ENCODE measurements at regions not wholly inside any gene's neighbourhood (a gene's known extent, or its start where the extent isn't known, plus 50 kb on each side); places are given as distances from the start of the nearest gene placed in this dataset.

DNA sequence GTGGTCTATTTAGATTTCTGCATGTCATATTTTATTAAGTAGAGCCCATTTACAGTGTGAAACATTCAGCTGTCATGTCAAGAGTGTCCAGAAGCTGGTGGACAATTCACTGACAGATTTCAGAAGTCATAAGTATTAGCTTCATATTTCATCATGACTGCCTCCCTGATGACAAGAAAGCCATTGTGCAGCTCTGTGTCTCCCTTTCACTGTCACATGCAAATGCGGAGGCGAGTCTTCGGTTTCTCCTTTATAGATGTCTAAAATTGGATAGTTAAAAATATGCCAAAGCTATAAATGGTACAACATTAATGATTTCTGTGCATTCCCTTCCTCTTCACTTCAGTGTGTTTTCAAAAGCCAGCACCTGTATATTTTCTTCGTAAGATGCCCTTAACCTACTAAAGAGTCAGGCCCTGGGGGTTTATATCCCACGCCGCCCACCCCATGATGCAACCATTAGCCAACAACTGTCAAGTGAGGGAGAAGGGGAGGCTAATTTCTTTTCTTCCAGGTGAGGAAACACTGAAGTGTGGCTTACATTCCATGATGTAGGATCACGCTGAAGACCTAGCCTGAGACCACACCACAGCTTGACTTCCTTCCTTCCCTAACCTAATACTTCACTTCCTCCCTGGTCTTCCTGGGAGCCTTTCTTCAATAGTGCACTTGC, 99.6 kb upstream of the DDX18 start:
- no peak for ATAC-seq (ENCODE audit: low read depth)
- Mint-ChIP-seq H3K27me3 (peaks cover 5% of the 10 kb centered on the region), H3K9me3 (no peaks in the 10 kb centered on the region), H3K36me3 (no peaks in the 10 kb centered on the region), H3K4me3 (no peak overlapping the region), H3K27ac (no peak overlapping the region), H3K4me1 (peaks cover 2% of the 10 kb centered on the region)
- POLR2A ChIA-PET = no interaction called here
- no peak for DNase-seq

DNA sequence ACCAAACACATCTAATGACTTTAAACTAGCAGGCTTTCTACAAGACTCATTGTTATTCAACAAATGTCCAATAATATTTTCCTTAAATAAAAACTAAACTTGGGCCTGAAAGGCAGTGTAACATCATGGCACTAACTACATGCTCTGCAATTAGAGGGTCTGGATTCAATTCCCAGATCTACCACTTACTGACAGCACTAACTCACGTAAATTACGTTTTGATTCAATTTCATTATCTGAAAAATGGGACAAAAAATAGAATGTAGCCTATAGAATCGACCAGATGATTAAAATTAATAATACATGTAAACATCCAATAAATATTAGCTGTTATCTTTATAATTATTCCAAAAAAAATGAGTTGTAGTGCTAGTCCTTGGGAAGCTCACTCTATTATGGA, 98.0 kb upstream of the DDX18 start:
- H3K27me3 Mint-ChIP-seq = peaks cover 10% of the 10 kb centered on the region
- no peaks in the 10 kb centered on the region for H3K36me3 Mint-ChIP-seq
- no peak overlapping the region for H3K4me3 Mint-ChIP-seq
- H3K9me3 Mint-ChIP-seq = no peaks in the 10 kb centered on the region
- H3K4me1 Mint-ChIP-seq = peaks cover 2% of the 10 kb centered on the region
- no peak for DNase-seq
- no peak for ATAC-seq (ENCODE audit: low read depth)
- no peak overlapping the region for H3K27ac Mint-ChIP-seq
- POLR2A ChIA-PET = no interaction called here

DNA sequence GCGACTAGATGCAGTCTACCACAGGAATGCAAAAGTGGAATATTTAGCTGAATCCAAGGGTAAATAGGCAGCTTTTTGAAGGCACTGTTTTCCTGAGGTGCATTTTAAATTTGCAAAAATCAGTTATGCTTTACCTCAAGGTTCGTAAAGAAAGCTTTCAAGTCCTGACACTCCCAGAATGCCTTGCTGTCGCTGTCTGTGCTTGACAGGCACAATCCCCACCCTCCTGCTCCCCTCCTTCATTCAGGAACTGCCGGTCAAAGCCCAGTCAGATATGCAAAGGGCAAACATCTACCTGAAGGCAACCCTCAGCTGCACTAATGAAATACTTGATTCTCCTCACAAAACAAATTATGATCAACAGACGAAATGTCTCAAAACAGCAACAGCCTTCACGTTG, 97.4 kb upstream of the DDX18 start:
- no peak overlapping the region for H3K4me3 Mint-ChIP-seq
- H3K36me3 Mint-ChIP-seq = no peaks in the 10 kb centered on the region
- POLR2A ChIA-PET = no interaction called here
- DNase-seq (no peak), ATAC-seq (ENCODE audit: low read depth) (no peak)
- no peaks in the 10 kb centered on the region for H3K9me3 Mint-ChIP-seq
- no peak overlapping the region for H3K27ac Mint-ChIP-seq
- H3K4me1 Mint-ChIP-seq = peaks cover 4% of the 10 kb centered on the region
- H3K27me3 Mint-ChIP-seq = peaks cover 12% of the 10 kb centered on the region

DNA sequence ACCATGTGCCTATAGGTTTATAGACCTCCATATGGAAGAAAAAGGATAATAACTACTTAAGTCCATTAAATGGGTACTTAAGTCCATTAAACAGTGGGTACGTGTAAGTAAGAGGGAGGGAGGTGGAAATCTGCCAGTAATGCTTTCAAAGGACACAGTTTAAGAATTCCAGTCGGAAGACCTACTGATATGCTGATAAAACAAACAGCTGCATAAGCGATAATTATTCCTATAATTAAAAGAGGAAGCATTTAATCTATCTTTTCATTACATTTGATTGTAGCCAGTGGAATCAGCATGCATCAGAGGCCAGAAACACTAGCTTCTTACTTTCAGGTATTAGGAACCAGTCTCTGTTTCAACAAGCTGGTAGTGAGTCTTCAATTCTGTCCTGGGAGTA, 96.4 kb upstream of the DDX18 start:
- peaks cover 11% of the 10 kb centered on the region for H3K4me1 Mint-ChIP-seq
- no peak overlapping the region for H3K4me3 Mint-ChIP-seq

DNA sequence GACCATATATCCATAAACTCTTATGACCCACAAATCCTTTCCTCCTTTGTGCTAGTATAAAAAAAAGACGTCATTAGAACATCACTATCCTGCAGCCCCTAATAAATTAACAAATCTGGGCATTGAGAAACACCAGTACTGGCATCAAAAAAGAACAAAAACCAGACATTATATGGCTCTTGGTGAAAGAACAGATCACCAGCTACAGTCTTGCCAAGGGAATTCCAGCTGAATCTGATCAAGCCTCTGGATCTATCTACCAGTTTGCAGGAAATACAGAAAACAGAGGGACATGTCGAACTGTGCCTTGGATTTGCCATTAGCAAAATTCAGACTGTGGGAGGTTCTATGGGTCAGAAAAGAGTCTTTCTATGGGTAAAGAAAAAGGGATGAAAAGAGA, 93.7 kb upstream of the DDX18 start:
- Mint-ChIP-seq H3K4me1 (peaks cover 11% of the 10 kb centered on the region), H3K9me3 (no peaks in the 10 kb centered on the region), H3K4me3 (no peak overlapping the region), H3K27me3 (peaks cover 12% of the 10 kb centered on the region), H3K27ac (no peak overlapping the region), H3K36me3 (no peaks in the 10 kb centered on the region)
- POLR2A ChIA-PET = no interaction called here
- ATAC-seq (ENCODE audit: low read depth) (no peak), DNase-seq (no peak)

More for the DNA sequence above, 96.4 kb upstream of the DDX18 start:
- Mint-ChIP-seq H3K27me3 (peaks cover 12% of the 10 kb centered on the region), H3K9me3 (no peaks in the 10 kb centered on the region), H3K27ac (no peak overlapping the region), H3K36me3 (no peaks in the 10 kb centered on the region)
- POLR2A ChIA-PET = no interaction called here
- DNase-seq (no peak), ATAC-seq (ENCODE audit: low read depth) (no peak)

DNA sequence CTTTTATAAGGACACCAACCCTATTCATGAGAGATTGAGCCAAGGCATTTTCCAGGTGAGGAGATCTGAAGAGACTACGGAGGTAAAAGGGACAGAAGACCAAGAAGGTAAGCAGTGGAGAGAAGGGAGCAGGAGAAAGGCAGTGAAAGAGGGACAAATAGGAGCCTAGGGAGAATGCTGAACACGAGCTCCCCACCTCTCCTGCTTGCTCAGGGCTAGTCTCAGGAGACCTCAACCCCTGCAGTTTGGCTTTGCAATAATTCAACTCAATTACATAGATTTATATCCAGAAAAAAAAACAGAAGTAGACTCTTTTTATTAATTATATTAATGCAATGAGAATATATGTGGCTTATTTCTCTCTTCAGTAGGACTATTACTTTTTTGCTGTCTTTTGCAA, 91.0 kb upstream of the DDX18 start:
- H3K36me3 Mint-ChIP-seq = no peaks in the 10 kb centered on the region
- ATAC-seq (ENCODE audit: low read depth) (no peak), DNase-seq (no peak)
- H3K27ac Mint-ChIP-seq = no peak overlapping the region
- H3K27me3 Mint-ChIP-seq = peaks cover 15% of the 10 kb centered on the region
- H3K4me3 Mint-ChIP-seq = no peak overlapping the region
- POLR2A ChIA-PET = no interaction called here
- peaks cover 11% of the 10 kb centered on the region for H3K4me1 Mint-ChIP-seq
- H3K9me3 Mint-ChIP-seq = no peaks in the 10 kb centered on the region

DNA sequence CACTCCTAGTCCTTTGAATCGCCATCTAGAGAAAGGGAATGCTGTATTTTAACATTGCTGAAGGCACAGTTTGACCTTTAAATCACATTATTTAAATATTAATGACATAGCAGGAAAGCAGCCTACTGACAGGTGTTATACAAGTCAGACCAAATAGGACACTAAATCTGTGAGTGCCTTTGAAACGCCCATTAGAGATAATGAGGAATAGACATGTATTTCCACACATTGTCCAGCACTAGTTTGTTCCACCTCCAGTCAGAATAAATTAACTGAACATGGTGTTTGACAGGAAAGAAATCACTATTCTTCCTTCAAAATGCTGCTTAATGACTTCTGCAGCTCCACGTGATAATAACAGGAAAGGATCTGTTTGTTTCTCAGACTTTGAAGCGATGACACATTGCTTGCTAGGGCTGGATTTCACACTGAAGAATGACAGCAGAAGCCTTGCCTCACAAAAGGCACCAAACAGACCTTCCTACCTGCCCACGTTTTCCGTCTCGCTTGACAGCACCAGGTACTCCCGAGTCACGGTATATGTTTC, 90.5 kb upstream of the DDX18 start:
- Mint-ChIP-seq H3K36me3 (no peaks in the 10 kb centered on the region), H3K4me1 (peaks cover 9% of the 10 kb centered on the region), H3K9me3 (no peaks in the 10 kb centered on the region), H3K27ac (no peak overlapping the region), H3K27me3 (peaks cover 12% of the 10 kb centered on the region), H3K4me3 (no peak overlapping the region)
- no peak for DNase-seq
- no peak for ATAC-seq (ENCODE audit: low read depth)
- POLR2A ChIA-PET = no interaction called here

DNA sequence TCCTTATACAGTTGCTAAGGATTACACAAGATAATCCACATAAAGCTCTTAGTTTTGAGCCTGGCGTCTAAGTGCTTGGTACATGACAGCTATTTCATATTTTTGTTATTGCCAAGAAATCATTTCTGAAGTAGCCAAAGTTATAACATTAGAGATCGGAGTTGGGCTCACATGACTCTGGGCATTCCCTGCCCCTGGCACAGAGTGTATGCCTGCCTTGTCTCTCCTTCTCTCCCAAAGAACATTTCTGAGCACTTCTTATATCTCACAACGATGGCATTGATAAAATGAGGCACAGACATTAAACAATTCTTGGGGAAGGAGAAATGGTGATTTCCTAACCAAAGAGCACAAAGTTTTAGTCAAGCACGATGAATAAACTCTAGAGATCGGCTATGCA, 87.7 kb upstream of the DDX18 start:
- H3K9me3 Mint-ChIP-seq = no peaks in the 10 kb centered on the region
- DNase-seq = no peak
- POLR2A ChIA-PET = no interaction called here

DNA sequence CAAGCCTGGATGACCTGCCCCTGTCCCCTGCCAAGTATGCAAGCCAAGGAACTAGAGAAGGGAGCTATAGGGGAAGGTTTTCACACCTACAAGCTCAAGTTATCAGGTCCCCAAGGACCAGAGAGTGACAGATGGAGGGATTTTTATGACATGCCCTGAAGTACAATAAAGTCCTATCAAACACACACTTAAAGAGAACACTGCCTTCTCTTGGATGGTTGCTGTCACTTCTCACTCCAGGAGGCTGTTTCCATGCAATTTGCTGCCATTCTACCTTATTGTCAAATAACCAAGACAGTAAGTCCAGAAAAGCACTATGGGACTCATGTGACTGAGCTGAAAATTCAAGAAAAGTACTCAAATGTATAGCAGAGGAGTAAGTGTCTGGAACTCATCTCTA, 76.6 kb upstream of the DDX18 start:
- no peaks in the 10 kb centered on the region for H3K4me1 Mint-ChIP-seq
- ATAC-seq (ENCODE audit: low read depth) (no peak), DNase-seq (no peak)
- no peaks in the 10 kb centered on the region for H3K36me3 Mint-ChIP-seq
- no peaks in the 10 kb centered on the region for H3K27me3 Mint-ChIP-seq
- POLR2A ChIA-PET = no interaction called here
- no peak overlapping the region for H3K27ac Mint-ChIP-seq
- H3K9me3 Mint-ChIP-seq = no peaks in the 10 kb centered on the region
- H3K4me3 Mint-ChIP-seq = no peak overlapping the region

More for the DNA sequence above, 87.7 kb upstream of the DDX18 start:
- no peaks in the 10 kb centered on the region for H3K36me3 Mint-ChIP-seq
- ATAC-seq (ENCODE audit: low read depth) = no peak
- H3K4me3 Mint-ChIP-seq = no peak overlapping the region
- peaks cover 9% of the 10 kb centered on the region for H3K4me1 Mint-ChIP-seq
- H3K27me3 Mint-ChIP-seq = peaks cover 7% of the 10 kb centered on the region
- no peak overlapping the region for H3K27ac Mint-ChIP-seq

DNA sequence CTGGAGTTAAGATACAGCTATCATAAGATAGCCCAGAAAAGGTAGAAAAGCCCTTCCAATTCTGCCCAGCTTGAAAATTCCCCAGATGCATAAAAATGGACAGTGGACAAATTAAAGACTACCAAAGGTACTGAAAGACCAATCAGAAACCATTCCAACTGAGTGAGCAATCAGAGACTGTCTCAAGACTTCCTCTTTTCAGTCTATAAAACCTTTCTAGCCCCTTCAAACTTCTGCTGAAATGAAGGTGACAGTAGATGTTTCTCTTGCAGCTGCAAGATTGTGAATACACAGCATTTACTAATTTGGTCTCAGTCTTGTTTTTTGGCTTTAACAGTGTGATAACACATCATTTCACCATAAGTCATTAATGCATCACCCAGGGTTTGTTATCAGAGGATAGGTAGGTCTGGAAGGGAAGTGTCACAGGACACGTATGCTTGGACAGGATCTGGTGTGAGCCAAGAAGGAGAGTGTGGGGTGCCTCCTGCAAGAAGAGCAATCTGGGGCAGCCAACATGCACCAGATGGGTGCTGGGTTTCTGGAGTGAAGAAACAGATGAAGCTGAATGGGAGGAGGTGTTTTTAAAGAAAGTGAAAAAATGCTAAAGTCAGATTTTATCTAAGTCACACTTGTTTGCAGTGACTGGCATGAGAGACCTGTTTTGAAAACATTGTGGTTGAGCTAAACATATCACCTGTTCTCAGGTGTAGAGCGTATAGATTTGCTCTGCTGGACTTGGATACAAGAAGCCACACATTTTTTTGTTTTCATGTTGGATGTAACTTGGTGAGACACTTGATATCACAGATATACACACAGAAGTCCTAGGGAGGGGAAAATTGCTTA, 75.3 kb upstream of the DDX18 start:
- Mint-ChIP-seq H3K4me3 (no peak overlapping the region), H3K27ac (no peak overlapping the region), H3K4me1 (no peaks in the 10 kb centered on the region), H3K9me3 (no peaks in the 10 kb centered on the region), H3K36me3 (no peaks in the 10 kb centered on the region), H3K27me3 (no peaks in the 10 kb centered on the region)
- ATAC-seq (ENCODE audit: low read depth) = no peak
- no peak for DNase-seq
- POLR2A ChIA-PET = no interaction called here

DNA sequence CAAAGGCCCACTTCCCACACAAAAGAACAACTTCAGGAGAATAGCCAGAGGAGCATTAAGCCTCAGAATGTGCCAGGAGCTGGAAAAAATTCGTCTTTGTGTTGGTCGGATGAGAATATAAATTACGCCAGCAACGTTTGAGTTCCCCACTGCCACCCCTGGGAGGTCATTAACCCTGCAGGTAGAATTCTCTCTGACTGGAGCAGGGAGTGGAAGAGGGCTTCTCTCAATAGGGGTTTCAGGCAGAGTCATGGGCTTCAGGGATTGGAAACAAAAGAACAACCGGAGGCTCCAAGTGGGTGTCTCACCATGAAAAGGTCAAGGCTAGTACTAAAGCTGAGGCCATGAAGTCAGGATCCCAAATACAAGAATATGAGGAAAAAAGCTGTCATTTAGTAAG, 69.0 kb upstream of the DDX18 start:
- Mint-ChIP-seq H3K9me3 (peaks cover 2% of the 10 kb centered on the region), H3K36me3 (no peaks in the 10 kb centered on the region), H3K27ac (no peak overlapping the region), H3K27me3 (peaks cover 2% of the 10 kb centered on the region), H3K4me3 (no peak overlapping the region), H3K4me1 (no peaks in the 10 kb centered on the region)
- no peak for ATAC-seq (ENCODE audit: low read depth)
- POLR2A ChIA-PET = no interaction called here
- DNase-seq = no peak

DNA sequence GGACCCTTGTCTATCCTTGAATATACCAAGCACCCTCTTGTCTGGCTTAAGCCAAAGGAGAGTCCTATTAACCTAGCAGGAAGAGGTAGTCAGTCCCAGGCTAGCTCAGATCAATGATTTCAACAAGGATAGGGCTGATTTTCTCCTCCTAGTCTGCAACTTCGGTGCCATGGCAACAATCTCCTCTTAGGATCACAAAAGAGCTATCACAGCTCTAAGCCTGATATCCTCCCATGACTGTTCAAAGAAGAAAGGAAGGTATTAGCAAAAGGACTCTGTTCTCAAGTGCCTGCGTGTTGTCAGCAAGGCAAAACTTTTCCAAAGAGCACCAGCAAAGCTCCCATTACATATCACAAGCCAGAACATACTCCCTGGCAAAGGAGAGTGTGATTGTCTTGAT, 58.7 kb upstream of the DDX18 start:
- no peaks in the 10 kb centered on the region for H3K36me3 Mint-ChIP-seq
- POLR2A ChIA-PET = no interaction called here
- no peak overlapping the region for H3K4me3 Mint-ChIP-seq
- no peak for DNase-seq
- peaks cover 3% of the 10 kb centered on the region for H3K27me3 Mint-ChIP-seq
- H3K4me1 Mint-ChIP-seq = no peaks in the 10 kb centered on the region
- H3K9me3 Mint-ChIP-seq = no peaks in the 10 kb centered on the region
- no peak overlapping the region for H3K27ac Mint-ChIP-seq
- no peak for ATAC-seq (ENCODE audit: low read depth)

DNA sequence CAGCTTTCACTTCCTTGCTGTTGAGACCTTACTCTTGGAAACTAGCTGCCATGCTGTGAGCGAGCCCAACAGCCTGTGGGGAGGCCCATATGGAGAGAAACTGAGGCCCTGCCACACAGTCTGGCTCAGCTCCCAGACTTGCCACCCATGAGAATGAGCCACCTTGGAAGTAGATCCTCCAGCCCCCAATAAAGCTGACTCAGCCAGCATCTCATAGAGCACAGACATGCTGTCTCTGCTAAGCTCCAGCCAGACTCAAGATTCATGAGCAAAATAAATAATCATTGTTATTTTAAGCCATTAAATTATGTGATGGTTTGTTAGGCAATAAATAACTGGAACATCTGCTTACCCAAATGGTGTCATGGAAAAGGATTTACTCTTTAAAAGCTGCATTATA, 53.6 kb upstream of the DDX18 start:
- Mint-ChIP-seq H3K27ac (no peak overlapping the region), H3K4me1 (no peaks in the 10 kb centered on the region), H3K36me3 (no peaks in the 10 kb centered on the region), H3K9me3 (no peaks in the 10 kb centered on the region), H3K4me3 (no peak overlapping the region), H3K27me3 (peaks cover 3% of the 10 kb centered on the region)
- DNase-seq = no peak
- ATAC-seq (ENCODE audit: low read depth) = no peak
- POLR2A ChIA-PET = no interaction called here

DNA sequence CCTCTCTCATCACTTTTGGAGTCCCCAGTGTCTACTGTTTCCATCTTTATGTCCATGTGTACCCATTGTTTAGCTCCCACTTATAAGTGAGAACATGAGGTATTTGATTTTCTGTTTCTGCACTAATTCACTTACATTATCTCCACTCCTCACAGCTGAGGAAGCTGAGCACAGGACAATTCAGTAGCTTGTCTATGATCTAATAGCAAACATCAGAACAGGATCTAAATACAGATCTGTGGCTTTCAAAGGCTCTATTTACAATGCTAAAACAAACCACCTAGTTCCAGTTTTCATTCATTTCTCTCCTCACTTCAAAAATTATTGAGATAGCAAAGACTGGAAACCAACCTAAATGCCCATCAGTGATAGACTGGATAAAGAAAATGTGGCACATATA, 52.0 kb upstream of the DDX18 start:
- no peaks in the 10 kb centered on the region for H3K36me3 Mint-ChIP-seq
- H3K27me3 Mint-ChIP-seq = no peaks in the 10 kb centered on the region
- H3K27ac Mint-ChIP-seq = no peak overlapping the region
- ATAC-seq (ENCODE audit: low read depth) = no peak
- no peak for DNase-seq
- POLR2A ChIA-PET = no interaction called here
- no peaks in the 10 kb centered on the region for H3K4me1 Mint-ChIP-seq
- no peak overlapping the region for H3K4me3 Mint-ChIP-seq
- no peaks in the 10 kb centered on the region for H3K9me3 Mint-ChIP-seq

Data from activated naive CD8-positive, alpha-beta T cell treated with anti-CD3 and anti-CD28 coated beads, Interleukin-2, amount 10 ng/mL, durations not matched to agents 7 days and 5 days (primary cell).